ENCODE measurements at regions not wholly inside any gene's neighbourhood (a gene's known extent, or its start where the extent isn't known, plus 50 kb on each side); places are given as distances from the start of the nearest gene placed in this dataset.
"Not testable (repeated sequence)": the region's sequence is repeated elsewhere in the genome, so short reads cannot be mapped to it uniquely, and the experiment has no call there.

- Histone ChIP-seq H3K4me3 (no peak overlapping the region), H3K79me2 (replicated peaks; ENCODE audit: insufficient read depth) (no peaks in the 10 kb centered on the region), H3K27me3 (ENCODE audit: insufficient read depth) (no peaks in the 10 kb centered on the region), H3K9me2 (ENCODE audit: insufficient read depth) (no peaks in the 10 kb centered on the region), H3K4me1 (ENCODE audit: insufficient read depth) (no peaks in the 10 kb centered on the region), H3F3A (replicated peaks; ENCODE audit: low read depth) (no peaks in the 10 kb centered on the region), H3K36me3 (ENCODE audit: insufficient read depth) (no peaks in the 10 kb centered on the region), H3K4me2 (no peak overlapping the region), H2AFZ (peak overlapping the region; percentile 75; the same call in 1 of the 2 replicates), H4K20me1 (replicated peaks; ENCODE audit: insufficient read depth) (no peaks in the 10 kb centered on the region), H3K27ac (ENCODE audit: low read depth) (no peak overlapping the region)
- H3K4me3 Mint-ChIP-seq, result no peak overlapping the region
- ATAC-seq (peak; percentile 59), DNase-seq (ENCODE audit: low spot score) (peak; percentile 44)
- no peaks in the 10 kb centered on the region for H3K27me3 Mint-ChIP-seq (ENCODE audit: insufficient read depth, low read depth, poor library complexity)
- H3K36me3 Mint-ChIP-seq (ENCODE audit: low read depth), result no peaks in the 10 kb centered on the region
- H3K9me3 Mint-ChIP-seq, result no peaks in the 10 kb centered on the region; the same call in 2 of the 3 replicates
- no peak overlapping the region for H3K27ac Mint-ChIP-seq
- no peak for TF ChIP-seq ZNF331 (CRISPR knock-in tag; IDR thresholded peaks at IDR 0.05; ENCODE audit: low read depth)
- no peak for TF ChIP-seq POLR2AphosphoS5 (IDR thresholded peaks at IDR 0.05; ENCODE audit: low read depth)
- TF ChIP-seq EZH2 (IDR thresholded peaks at IDR 0.05; ENCODE audit: low read depth, unreplicated experiment), result no peak
- TF ChIP-seq EZH2phosphoT487 (IDR thresholded peaks at IDR 0.05; ENCODE audit: unreplicated experiment), result no peak
- no peak for TF ChIP-seq CREB1 (CRISPR knock-in tag; IDR thresholded peaks at IDR 0.05; ENCODE audit: low read depth)
- no peak for TF ChIP-seq NANOG (IDR thresholded peaks at IDR 0.05; ENCODE audit: borderline replicate concordance)
- H3K4me1 Mint-ChIP-seq, result peaks cover 3% of the 10 kb centered on the region; the same call in 2 of the 3 replicates
These were observed 500.8 kb downstream of the KCNJ18 start for GRCh38 chr17:22193113-22193512.

DNA sequence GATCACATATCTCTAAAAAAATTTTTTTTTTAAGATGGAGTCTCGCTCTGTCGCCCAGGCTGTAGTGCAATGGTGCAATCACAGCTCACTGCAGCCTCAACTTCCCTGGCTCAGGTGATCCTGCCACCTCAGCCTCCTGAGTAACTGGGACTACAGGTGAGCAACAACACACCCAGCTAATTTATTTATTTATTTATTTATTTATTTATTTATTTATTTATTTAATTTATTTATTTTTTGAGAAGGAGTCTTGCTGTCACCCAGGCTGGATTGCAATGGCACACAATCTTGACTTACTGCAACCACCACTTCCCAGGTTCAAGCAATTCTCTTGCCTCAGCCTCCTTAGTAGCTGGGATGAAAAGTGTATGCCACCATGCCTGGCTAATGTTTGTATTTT lies 507.9 kb downstream of the KCNJ18 start:
- H3K4me2 ChIP-seq; H4K20me1 ChIP-seq (replicated peaks; ENCODE audit: insufficient read depth); H3F3A ChIP-seq (replicated peaks; ENCODE audit: low read depth); H3K27ac Mint-ChIP-seq; H2AFZ ChIP-seq; H3K4me1 Mint-ChIP-seq; H3K36me3 ChIP-seq (ENCODE audit: insufficient read depth); H3K4me3 ChIP-seq; H3K79me2 ChIP-seq (replicated peaks; ENCODE audit: insufficient read depth); H3K9me2 ChIP-seq (ENCODE audit: insufficient read depth); H3K4me3 Mint-ChIP-seq; H3K27me3 ChIP-seq (ENCODE audit: insufficient read depth); H3K4me1 ChIP-seq (ENCODE audit: insufficient read depth); H3K27me3 Mint-ChIP-seq (ENCODE audit: insufficient read depth, low read depth, poor library complexity); DNase-seq (ENCODE audit: low spot score); ATAC-seq; H3K27ac ChIP-seq (ENCODE audit: low read depth): not testable (repeated sequence)
- Mint-ChIP-seq H3K9me3 (peaks cover 30% of the 10 kb centered on the region), H3K36me3 (ENCODE audit: low read depth) (peaks cover 17% of the 10 kb centered on the region)

DNA sequence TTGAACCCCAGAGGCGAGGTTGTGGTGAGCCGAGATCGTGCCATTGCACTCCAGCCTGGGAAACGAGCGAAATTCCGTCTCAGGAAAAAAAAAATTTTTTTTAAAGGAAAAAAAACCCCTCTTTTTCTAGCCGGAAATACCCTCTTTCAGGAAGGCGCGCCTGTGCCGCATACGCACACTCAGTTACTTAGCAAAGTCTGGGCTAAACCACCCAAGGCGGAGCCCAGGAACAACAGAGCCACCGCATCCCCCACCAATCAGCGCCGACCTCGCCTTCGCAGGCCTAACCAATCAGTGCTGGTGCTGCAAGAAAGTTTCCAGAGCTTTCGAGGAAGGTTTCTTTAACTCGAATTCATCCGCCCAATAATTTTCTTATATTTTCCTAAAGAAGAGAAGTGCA lies 510.4 kb downstream of the KCNJ18 start:
- no peaks in the 10 kb centered on the region for H3K27me3 ChIP-seq (ENCODE audit: insufficient read depth)
- H3K27ac Mint-ChIP-seq, result no peak overlapping the region
- H2AFZ ChIP-seq, result 0 out of 2 replicates have a peak overlapping the region, but pooled peaks have one; percentile 23
- no peak overlapping the region for H3K4me2 ChIP-seq
- H3K4me1 Mint-ChIP-seq, result no peaks in the 10 kb centered on the region
- ATAC-seq (no peak), DNase-seq (ENCODE audit: low spot score) (no peak)
- no peak overlapping the region for H3K4me3 Mint-ChIP-seq
- no peaks in the 10 kb centered on the region for H3K27me3 Mint-ChIP-seq (ENCODE audit: insufficient read depth, low read depth, poor library complexity)
- no peaks in the 10 kb centered on the region for H3K79me2 ChIP-seq (replicated peaks; ENCODE audit: insufficient read depth)
- H3K36me3 ChIP-seq (ENCODE audit: insufficient read depth), result no peaks in the 10 kb centered on the region
- no peaks in the 10 kb centered on the region; the same call in 1 of the 2 replicates for H3K9me2 ChIP-seq (ENCODE audit: insufficient read depth)
- H3K4me3 ChIP-seq, result no peak overlapping the region
- no peaks in the 10 kb centered on the region for H4K20me1 ChIP-seq (replicated peaks; ENCODE audit: insufficient read depth)
- peaks cover 17% of the 10 kb centered on the region for H3K36me3 Mint-ChIP-seq (ENCODE audit: low read depth)
- H3F3A ChIP-seq (replicated peaks; ENCODE audit: low read depth), result no peaks in the 10 kb centered on the region
- no peaks in the 10 kb centered on the region for H3K4me1 ChIP-seq (ENCODE audit: insufficient read depth)
- H3K27ac ChIP-seq (ENCODE audit: low read depth), result no peak overlapping the region
- H3K9me3 Mint-ChIP-seq, result peaks cover 32% of the 10 kb centered on the region
- TF ChIP-seq, protein P1, sequence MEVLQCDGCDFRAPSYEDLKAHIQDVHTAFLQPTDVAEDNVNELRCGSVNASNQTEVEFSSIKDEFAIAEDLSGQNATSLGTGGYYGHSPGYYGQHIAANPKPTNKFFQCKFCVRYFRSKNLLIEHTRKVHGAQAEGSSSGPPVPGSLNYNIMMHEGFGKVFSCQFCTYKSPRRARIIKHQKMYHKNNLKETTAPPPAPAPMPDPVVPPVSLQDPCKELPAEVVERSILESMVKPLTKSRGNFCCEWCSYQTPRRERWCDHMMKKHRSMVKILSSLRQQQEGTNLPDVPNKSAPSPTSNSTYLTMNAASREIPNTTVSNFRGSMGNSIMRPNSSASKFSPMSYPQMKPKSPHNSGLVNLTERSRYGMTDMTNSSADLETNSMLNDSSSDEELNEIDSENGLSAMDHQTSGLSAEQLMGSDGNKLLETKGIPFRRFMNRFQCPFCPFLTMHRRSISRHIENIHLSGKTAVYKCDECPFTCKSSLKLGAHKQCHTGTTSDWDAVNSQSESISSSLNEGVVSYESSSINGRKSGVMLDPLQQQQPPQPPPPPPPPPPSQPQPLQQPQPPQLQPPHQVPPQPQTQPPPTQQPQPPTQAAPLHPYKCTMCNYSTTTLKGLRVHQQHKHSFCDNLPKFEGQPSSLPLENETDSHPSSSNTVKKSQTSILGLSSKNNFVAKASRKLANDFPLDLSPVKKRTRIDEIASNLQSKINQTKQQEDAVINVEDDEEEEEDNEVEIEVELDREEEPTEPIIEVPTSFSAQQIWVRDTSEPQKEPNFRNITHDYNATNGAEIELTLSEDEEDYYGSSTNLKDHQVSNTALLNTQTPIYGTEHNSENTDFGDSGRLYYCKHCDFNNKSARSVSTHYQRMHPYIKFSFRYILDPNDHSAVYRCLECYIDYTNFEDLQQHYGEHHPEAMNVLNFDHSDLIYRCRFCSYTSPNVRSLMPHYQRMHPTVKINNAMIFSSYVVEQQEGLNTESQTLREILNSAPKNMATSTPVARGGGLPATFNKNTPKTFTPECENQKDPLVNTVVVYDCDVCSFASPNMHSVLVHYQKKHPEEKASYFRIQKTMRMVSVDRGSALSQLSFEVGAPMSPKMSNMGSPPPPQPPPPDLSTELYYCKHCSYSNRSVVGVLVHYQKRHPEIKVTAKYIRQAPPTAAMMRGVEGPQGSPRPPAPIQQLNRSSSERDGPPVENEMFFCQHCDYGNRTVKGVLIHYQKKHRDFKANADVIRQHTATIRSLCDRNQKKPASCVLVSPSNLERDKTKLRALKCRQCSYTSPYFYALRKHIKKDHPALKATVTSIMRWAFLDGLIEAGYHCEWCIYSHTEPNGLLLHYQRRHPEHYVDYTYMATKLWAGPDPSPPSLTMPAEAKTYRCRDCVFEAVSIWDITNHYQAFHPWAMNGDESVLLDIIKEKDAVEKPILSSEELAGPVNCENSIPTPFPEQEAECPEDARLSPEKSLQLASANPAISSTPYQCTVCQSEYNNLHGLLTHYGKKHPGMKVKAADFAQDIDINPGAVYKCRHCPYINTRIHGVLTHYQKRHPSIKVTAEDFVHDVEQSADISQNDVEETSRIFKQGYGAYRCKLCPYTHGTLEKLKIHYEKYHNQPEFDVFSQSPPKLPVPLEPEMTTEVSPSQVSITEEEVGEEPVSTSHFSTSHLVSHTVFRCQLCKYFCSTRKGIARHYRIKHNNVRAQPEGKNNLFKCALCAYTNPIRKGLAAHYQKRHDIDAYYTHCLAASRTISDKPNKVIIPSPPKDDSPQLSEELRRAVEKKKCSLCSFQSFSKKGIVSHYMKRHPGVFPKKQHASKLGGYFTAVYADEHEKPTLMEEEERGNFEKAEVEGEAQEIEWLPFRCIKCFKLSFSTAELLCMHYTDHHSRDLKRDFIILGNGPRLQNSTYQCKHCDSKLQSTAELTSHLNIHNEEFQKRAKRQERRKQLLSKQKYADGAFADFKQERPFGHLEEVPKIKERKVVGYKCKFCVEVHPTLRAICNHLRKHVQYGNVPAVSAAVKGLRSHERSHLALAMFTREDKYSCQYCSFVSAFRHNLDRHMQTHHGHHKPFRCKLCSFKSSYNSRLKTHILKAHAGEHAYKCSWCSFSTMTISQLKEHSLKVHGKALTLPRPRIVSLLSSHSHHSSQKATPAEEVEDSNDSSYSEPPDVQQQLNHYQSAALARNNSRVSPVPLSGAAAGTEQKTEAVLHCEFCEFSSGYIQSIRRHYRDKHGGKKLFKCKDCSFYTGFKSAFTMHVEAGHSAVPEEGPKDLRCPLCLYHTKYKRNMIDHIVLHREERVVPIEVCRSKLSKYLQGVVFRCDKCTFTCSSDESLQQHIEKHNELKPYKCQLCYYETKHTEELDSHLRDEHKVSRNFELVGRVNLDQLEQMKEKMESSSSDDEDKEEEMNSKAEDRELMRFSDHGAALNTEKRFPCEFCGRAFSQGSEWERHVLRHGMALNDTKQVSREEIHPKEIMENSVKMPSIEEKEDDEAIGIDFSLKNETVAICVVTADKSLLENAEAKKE (CRISPR knock-in tag; IDR thresholded peaks at IDR 0.05), result no peak
- no peak for TF ChIP-seq ZNF114 (CRISPR knock-in tag; IDR thresholded peaks at IDR 0.05)
- no peak for TF ChIP-seq EZH2phosphoT487 (IDR thresholded peaks at IDR 0.05; ENCODE audit: unreplicated experiment)
- no peak for TF ChIP-seq CREB1 (CRISPR knock-in tag; IDR thresholded peaks at IDR 0.05; ENCODE audit: low read depth)
- TF ChIP-seq POLR2AphosphoS5 (IDR thresholded peaks at IDR 0.05; ENCODE audit: low read depth), result no peak
- no peak for TF ChIP-seq NANOG (IDR thresholded peaks at IDR 0.05; ENCODE audit: borderline replicate concordance)
- TF ChIP-seq EZH2 (IDR thresholded peaks at IDR 0.05; ENCODE audit: low read depth, unreplicated experiment), result no peak
